Activated T-cell treated with anti-CD3 and anti-CD28 coated beads for 24 hours (primary cell): ENCODE measurements at regions not wholly inside any gene's neighbourhood (a gene's known extent, or its start where the extent isn't known, plus 50 kb on each side); places are given as distances from the start of the nearest gene placed in this dataset.

ENCODE experiments used
- DNase-seq: peaks from one replicate; pipeline ENCODE4 v3.0.0-alpha.2; 2020; ENCODE audit warnings: low read depth

GRCh38 chr7:93646538-93646937 lies 72.0 kb upstream of the CALCR start:
- no peak for DNase-seq

- DNase-seq = no peak
Measured at GRCh38 chr7:93636276-93636675, 61.8 kb upstream of the CALCR start.

- DNase-seq = no peak
Measured at GRCh38 chr7:93632371-93632770, 57.8 kb upstream of the CALCR start.

- no peak for DNase-seq
Measured at GRCh38 chr7:93629291-93629801, 54.8 kb upstream of the CALCR start.

- DNase-seq = no peak
Measured at GRCh38 chr7:93626869-93627268, 52.3 kb upstream of the CALCR start.
